Esophagus muscularis mucosa (tissue), 3 donors: ENCODE measurements at regions not wholly inside any gene's neighbourhood (a gene's known extent, or its start where the extent isn't known, plus 50 kb on each side); places are given as distances from the start of the nearest gene placed in this dataset.

Source experiments
- CTCF ChIP-seq, 3 experiments: fragments of 200-600 bp in 2 of 3; fragments of 450-650 bp in 1 of 3; sonication (generic) in 2 of 3; IDR thresholded peaks; one replicate each; pipeline ENCODE4 v1.5.1; 2017 to 2019; ENCODE audit warnings: antibody characterized with exemption in 3 of 3, mild to moderate bottlenecking in 2 of 3, moderate library complexity in 1 of 3
- EP300 ChIP-seq: sonication (generic); formaldehyde crosslinking; IDR thresholded peaks from one replicate; pipeline ENCODE4 v1.6.1; 2017; ENCODE audit warnings: antibody characterized with exemption

DNA sequence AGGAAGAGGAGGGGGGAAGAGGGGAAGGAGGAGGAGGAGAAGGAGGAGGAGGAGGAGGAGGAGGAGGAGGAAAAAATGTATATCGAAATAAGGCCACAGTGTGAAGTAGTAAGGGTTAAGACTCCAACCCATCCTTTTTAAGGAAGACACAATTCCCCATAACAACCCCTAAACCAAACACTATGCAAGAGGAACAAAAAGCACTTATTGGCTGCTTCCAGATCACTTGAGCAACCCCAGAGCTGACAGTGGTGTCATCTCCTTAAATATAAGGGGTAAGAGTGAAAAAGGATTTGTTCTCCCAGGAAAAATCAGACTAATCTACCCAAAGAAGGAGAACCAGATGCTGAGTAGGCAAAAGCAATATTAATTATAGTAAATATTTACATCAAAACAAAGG is 169.1 kb upstream of the SASH1 start:
- TF ChIP-seq CTCF (IDR thresholded peaks at IDR 0.05) (no peak), EP300 (no peak)
